ENCODE measurements at regions not wholly inside any gene's neighbourhood (a gene's known extent, or its start where the extent isn't known, plus 50 kb on each side); places are given as distances from the start of the nearest gene placed in this dataset.
"Not testable (repeated sequence)": the region's sequence is repeated elsewhere in the genome, so short reads cannot be mapped to it uniquely, and the experiment has no call there.

DNA sequence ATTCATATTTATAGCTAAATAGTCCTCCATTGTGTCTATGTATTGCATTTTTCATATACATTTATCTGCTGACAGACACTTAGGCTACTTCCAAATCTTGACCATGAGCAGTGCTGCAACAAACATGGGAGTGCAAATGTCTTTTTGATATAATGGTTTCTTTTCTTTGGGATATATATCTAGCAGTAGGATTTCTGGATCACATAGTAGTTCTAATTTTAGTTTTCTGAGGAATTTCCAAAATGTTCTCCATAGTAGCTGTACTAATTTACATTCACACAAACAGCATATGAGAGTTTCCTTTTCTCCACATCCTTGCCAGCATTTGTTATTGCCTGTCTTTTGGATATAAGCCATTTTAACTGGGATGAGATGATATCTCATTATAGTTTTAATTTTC, 1521.3 kb downstream of the REEP3 start:
- TF ChIP-seq, protein P1, sequence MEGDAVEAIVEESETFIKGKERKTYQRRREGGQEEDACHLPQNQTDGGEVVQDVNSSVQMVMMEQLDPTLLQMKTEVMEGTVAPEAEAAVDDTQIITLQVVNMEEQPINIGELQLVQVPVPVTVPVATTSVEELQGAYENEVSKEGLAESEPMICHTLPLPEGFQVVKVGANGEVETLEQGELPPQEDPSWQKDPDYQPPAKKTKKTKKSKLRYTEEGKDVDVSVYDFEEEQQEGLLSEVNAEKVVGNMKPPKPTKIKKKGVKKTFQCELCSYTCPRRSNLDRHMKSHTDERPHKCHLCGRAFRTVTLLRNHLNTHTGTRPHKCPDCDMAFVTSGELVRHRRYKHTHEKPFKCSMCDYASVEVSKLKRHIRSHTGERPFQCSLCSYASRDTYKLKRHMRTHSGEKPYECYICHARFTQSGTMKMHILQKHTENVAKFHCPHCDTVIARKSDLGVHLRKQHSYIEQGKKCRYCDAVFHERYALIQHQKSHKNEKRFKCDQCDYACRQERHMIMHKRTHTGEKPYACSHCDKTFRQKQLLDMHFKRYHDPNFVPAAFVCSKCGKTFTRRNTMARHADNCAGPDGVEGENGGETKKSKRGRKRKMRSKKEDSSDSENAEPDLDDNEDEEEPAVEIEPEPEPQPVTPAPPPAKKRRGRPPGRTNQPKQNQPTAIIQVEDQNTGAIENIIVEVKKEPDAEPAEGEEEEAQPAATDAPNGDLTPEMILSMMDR (IDR thresholded peaks at IDR 0.05; ENCODE audit: borderline replicate concordance, control extremely low read depth, extremely low read depth, insufficient read depth, missing control alignments) = no peak
- DNase-seq (ENCODE audit: low spot score) = no peak
- in situ Hi-C loops (cut with MboI; ENCODE audit: low sequenced_read_pairs, unreplicated experiment) = no loop called here

DNA sequence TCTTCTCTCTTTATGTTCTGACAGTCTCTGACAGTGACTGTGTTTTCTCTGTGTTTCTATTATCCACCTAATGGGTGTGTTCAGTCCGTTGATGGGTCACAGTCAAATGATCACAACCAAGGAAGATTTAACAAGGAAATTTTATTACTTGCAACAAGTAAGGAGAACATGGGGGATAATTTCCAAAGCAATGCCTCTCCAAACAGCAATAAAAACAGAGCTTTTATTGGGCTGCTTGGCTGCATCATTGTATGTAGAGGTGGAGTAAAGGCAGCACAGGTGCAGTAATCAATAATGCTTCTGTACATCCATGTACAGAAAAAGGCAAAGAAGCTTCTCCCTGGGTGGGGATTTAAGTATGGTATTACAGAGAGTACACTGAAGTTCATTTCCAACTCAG, 1525.6 kb downstream of the REEP3 start:
- TF ChIP-seq, protein P1 (IDR thresholded peaks at IDR 0.05; ENCODE audit: borderline replicate concordance, control extremely low read depth, extremely low read depth, insufficient read depth, missing control alignments) = no peak
- in situ Hi-C loops (cut with MboI; ENCODE audit: low sequenced_read_pairs, unreplicated experiment) = no loop called here
- no peak for DNase-seq (ENCODE audit: low spot score)

DNA sequence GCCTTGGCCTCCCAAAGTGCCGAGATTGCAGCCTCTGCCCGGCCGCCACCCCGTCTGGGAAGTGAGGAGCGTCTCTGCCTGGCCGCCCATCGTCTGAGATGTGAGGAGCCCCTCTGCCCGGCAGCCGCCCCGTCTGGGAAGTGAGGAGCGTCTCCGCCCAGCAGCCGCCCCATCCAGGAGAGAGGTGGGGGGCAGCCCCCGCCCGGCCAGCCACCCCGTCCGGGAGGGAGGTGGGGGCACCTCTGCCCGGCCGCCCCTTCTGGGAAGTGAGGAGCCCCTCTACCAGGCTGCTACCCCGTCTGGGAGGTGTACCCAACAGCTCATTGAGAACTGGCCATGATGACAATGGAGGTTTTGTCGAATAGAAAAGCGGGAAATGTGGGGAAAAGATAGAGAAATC, 1530.9 kb downstream of the REEP3 start:
- in situ Hi-C loops (cut with MboI; ENCODE audit: low sequenced_read_pairs, unreplicated experiment); DNase-seq (ENCODE audit: low spot score): not testable (repeated sequence)

DNA sequence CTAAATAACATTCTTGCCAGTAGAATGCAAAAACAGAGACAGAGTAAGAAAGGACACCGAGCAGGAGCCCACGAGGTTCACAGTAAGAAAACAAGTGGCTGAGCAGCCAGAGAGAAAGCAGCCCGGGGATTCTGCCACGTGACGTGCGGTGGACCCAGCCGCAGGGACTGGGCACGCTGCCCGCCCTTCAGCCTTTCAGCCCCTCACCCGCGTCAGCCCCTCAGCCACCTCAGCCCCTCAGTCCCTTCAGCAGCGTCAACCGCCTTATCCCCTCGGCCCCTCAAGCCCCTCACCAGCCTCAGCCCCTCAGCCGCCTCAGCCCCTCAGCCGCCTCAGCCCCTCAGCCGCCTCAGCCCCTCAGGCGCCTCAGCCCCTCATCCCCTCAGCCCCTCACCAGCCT, 1532.2 kb downstream of the REEP3 start:
- DNase-seq (ENCODE audit: low spot score); in situ Hi-C loops (cut with MboI; ENCODE audit: low sequenced_read_pairs, unreplicated experiment): not testable (repeated sequence)

DNA sequence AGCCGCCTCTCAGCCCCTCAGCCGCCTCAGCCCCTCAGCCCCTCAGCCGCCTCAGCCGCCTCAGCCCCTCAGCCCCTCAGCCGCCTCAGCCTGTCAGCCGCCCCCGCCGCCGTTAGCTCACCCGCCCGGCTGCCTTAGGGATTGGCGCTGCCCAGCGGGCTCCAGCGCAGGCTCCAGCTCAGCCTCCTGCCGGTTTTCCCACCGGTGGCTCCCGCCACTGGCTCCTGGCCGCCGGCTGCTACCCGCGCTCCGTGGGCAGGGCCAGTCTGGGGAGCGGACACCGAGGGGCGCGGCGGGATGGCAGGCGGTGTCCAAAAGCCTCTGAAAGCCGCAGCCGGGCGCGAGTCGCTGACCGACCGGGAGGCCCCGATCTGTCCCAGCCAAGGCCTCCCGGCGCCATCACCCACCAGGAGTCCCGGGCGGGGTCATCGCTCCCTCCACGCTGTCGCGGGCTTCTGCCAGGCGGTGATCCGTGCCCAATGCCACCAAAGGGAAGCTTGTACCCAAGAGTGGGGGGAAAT, 1532.7 kb downstream of the REEP3 start:
- in situ Hi-C loops (cut with MboI; ENCODE audit: low sequenced_read_pairs, unreplicated experiment); DNase-seq (ENCODE audit: low spot score): not testable (repeated sequence)

DNA sequence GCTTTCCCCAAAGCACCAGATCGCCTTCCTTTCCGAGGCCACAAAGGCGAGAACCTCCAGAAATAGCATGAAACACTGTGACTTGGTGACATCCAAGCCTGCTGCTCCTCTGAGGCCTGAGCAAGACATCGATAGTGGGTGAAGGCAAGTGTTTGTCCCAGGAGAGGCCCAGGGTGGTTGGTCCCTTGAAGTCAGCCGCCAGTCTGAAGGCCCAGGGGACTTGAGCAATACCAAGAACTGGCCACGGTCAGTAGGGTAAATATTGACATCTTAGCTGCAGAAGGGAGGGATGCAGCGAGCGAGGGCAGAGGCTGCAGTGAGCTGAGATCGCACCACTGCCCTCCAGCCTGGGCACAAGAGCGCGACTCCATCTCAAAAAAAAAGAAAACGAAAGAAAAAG, 1533.5 kb downstream of the REEP3 start:
- DNase-seq (ENCODE audit: low spot score); in situ Hi-C loops (cut with MboI; ENCODE audit: low sequenced_read_pairs, unreplicated experiment): not testable (repeated sequence)

DNA sequence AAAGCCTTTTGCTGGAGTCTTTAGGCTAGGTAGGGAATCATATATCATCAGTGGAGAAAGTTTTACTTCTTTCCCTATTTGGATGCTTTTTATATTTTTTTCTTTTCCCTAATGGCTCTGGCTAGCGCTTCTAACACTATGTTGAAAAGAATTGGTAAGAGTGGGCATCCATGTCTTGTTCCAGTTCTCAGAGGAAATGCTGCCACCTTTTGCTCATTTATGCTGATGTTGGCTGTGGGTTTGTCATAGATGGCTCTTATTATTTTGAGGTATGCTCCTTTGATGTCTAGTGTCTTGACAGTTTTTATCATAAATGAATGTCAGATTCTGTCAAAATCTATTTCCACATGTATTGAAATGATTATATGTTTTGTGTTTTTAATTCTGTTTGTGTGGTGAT, 1544.1 kb downstream of the REEP3 start:
- TF ChIP-seq, protein P1 (IDR thresholded peaks at IDR 0.05; ENCODE audit: borderline replicate concordance, control extremely low read depth, extremely low read depth, insufficient read depth, missing control alignments) = no peak
- in situ Hi-C loops (cut with MboI; ENCODE audit: low sequenced_read_pairs, unreplicated experiment) = no loop called here
- no peak for DNase-seq (ENCODE audit: low spot score)

DNA sequence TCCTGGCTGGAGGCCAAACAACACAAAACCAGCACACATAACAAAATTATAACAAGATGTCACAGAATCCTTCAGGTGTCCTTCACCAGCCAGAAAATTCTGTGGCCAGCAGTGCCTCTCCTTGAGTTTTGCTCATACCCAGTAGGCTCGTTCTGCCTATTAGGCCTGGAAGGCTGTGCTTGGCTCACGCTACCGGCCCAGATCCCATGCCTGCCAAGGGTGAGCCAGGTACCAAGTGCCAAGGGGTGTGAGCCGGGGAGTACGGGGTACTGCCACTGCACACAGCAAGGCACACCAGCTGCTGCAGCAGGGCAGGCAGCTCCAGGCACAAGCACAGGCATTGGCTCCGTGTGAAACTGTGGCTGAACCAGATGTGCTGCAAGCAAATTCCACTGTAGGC, 1562.0 kb downstream of the REEP3 start:
- in situ Hi-C loops (cut with MboI; ENCODE audit: low sequenced_read_pairs, unreplicated experiment) = no loop called here
- DNase-seq (ENCODE audit: low spot score) = no peak
- TF ChIP-seq, protein P1 (IDR thresholded peaks at IDR 0.05; ENCODE audit: borderline replicate concordance, control extremely low read depth, extremely low read depth, insufficient read depth, missing control alignments) = no peak

DNA sequence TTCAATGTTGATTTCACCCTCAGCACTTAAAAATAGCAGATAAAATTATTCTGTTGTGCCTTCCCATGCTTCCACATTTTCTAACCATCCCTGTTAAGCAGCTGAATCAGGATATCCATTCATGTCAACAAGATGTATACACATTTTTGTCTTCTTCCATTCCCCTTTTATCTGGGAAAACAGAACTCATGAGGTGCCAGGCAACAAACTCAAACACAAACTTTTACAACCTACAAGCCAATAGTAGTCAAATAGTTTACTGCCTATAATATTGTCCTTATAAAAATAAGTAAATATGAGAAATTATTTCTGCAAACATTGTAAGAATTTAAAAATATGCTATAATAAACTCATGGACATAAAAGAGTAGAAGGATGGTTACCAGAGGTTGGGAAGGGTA, 1569.8 kb downstream of the REEP3 start:
- no peak for DNase-seq (ENCODE audit: low spot score)
- in situ Hi-C loops (cut with MboI; ENCODE audit: low sequenced_read_pairs, unreplicated experiment) = no loop called here
- TF ChIP-seq, protein P1 (IDR thresholded peaks at IDR 0.05; ENCODE audit: borderline replicate concordance, control extremely low read depth, extremely low read depth, insufficient read depth, missing control alignments) = no peak

Measured in GM13976 (cell line).